Nephron (organoid): ENCODE measurements at regions not wholly inside any gene's neighbourhood (a gene's known extent, or its start where the extent isn't known, plus 50 kb on each side); places are given as distances from the start of the nearest gene placed in this dataset.
"Not testable (repeated sequence)": the region's sequence is repeated elsewhere in the genome, so short reads cannot be mapped to it uniquely, and the experiment has no call there.

Source experiments
- H3K27ac Mint-ChIP-seq, 3 experiments: 2 replicates each; pipeline ENCODE4 v1.8.0; 2020; ENCODE audit warnings: mixed read lengths in 3 of 3, mild to moderate bottlenecking in 2 of 3, moderate library complexity in 1 of 3
- H3K27me3 Mint-ChIP-seq: 2 replicates; pipeline ENCODE4 v1.8.0; 2021; ENCODE audit warnings: low read depth, mild to moderate bottlenecking, moderate library complexity, mixed read lengths
- H3K36me3 Mint-ChIP-seq: 2 replicates; pipeline ENCODE4 v1.8.0; 2020; ENCODE audit warnings: low read depth, mixed read lengths
- H3K4me1 Mint-ChIP-seq: 2 replicates; pipeline ENCODE4 v1.8.0; 2020; ENCODE audit warnings: mixed read lengths
- H3K4me3 Mint-ChIP-seq, 3 experiments: 2 replicates each; pipeline ENCODE4 v1.8.0; 2020; ENCODE audit warnings: mild to moderate bottlenecking in 3 of 3, mixed read lengths in 3 of 3, moderate library complexity in 2 of 3
- H3K9me3 Mint-ChIP-seq: 2 replicates; pipeline ENCODE4 v1.8.0; 2020; ENCODE audit warnings: mixed read lengths
- TF ChIP-seq, protein P1 (sequence below), 3 experiments: fragments of 200-600 bp; sonication (generic); IDR thresholded peaks; one replicate each; pipeline ENCODE4 v1.5.0; 2021; ENCODE audit warnings: antibody characterized with exemption in 3 of 3; ENCODE audit not compliant: unreplicated experiment in 3 of 3

DNA sequence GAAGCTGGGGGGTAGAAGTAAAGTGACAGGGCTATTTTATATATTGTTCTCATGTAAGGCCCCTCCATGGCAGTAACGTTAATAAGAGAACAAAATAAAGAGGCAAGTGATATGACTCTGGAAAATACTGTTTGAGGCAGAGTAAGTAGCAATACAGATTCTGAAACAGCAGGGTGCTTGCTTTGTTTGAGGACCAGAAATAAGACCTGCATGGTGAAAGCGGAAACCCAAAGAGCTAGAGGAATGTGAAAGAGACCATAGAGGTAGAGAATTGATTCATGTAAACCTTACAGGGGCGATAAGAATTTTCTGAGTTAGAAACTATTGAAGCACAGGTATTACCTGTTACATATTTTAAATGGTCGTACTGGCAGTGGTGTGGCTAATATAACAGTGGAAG is 1517.1 kb downstream of the SI start:
- H3K27me3 Mint-ChIP-seq: no peaks in the 10 kb centered on the region
- H3K36me3 Mint-ChIP-seq: no peaks in the 10 kb centered on the region
- H3K4me3 Mint-ChIP-seq: no peak overlapping the region
- TF ChIP-seq, protein P1, sequence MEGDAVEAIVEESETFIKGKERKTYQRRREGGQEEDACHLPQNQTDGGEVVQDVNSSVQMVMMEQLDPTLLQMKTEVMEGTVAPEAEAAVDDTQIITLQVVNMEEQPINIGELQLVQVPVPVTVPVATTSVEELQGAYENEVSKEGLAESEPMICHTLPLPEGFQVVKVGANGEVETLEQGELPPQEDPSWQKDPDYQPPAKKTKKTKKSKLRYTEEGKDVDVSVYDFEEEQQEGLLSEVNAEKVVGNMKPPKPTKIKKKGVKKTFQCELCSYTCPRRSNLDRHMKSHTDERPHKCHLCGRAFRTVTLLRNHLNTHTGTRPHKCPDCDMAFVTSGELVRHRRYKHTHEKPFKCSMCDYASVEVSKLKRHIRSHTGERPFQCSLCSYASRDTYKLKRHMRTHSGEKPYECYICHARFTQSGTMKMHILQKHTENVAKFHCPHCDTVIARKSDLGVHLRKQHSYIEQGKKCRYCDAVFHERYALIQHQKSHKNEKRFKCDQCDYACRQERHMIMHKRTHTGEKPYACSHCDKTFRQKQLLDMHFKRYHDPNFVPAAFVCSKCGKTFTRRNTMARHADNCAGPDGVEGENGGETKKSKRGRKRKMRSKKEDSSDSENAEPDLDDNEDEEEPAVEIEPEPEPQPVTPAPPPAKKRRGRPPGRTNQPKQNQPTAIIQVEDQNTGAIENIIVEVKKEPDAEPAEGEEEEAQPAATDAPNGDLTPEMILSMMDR (IDR thresholded peaks at IDR 0.05; ENCODE audit: unreplicated experiment in 3 of 3): no peak
- no peaks in the 10 kb centered on the region for H3K4me1 Mint-ChIP-seq
- no peak overlapping the region for H3K27ac Mint-ChIP-seq
- H3K9me3 Mint-ChIP-seq: no peaks in the 10 kb centered on the region

DNA sequence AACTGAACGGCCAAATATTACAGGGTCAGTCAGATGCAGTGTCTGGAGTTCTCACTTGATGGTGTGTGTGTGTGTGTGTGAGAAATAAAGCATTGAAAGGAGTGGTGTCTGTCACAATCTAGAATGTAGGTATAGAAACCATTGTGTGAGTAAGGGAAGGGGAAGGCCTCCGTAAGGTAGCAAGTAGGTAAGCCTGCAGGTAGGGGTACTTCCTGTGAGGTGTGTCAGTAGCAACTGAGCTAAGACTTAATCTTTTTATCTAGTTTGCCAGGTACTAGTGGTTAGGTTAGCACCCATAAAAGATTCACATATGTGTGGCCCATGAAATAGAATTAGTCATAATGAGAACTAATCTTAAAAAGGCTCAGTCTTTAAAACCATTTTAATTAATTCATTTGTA is 1517.8 kb downstream of the SI start:
- Mint-ChIP-seq H3K27me3 (no peaks in the 10 kb centered on the region), H3K4me1 (no peaks in the 10 kb centered on the region), H3K9me3 (no peaks in the 10 kb centered on the region), H3K4me3 (no peak overlapping the region), H3K36me3 (no peaks in the 10 kb centered on the region), H3K27ac (no peak overlapping the region)
- TF ChIP-seq, protein P1 (IDR thresholded peaks at IDR 0.05; ENCODE audit: unreplicated experiment in 3 of 3): no peak

GRCh38 chr3:163556813-163557523 is 1521.3 kb downstream of the SI start:
- H3K4me1 Mint-ChIP-seq: no peaks in the 10 kb centered on the region
- no peaks in the 10 kb centered on the region for H3K27me3 Mint-ChIP-seq
- H3K27ac Mint-ChIP-seq: no peak overlapping the region
- no peaks in the 10 kb centered on the region for H3K9me3 Mint-ChIP-seq
- H3K36me3 Mint-ChIP-seq: no peaks in the 10 kb centered on the region
- no peak overlapping the region for H3K4me3 Mint-ChIP-seq
- TF ChIP-seq, protein P1 (IDR thresholded peaks at IDR 0.05; ENCODE audit: unreplicated experiment in 3 of 3): no peak

DNA sequence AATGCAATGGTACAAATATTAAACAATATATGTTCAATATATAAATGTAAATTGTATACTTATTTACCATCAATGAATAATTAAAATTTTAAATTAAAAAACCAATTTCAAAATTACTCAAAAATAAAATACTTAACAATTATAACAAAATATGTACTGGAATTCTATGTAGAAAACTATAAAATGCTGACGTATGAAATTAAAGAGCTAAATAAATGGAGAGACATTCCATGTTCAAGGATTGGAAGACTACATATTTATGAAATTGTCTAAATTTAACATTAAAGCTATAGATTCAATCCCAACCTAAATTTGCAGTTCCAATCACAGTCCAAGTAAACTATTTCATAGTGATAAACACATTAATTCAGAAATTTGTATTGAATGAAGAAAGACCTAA is 1522.4 kb downstream of the SI start:
- Mint-ChIP-seq H3K4me3 (no peak overlapping the region), H3K4me1 (no peaks in the 10 kb centered on the region), H3K27ac (no peak overlapping the region), H3K27me3 (no peaks in the 10 kb centered on the region), H3K9me3 (no peaks in the 10 kb centered on the region), H3K36me3 (no peaks in the 10 kb centered on the region)
- TF ChIP-seq, protein P1 (IDR thresholded peaks at IDR 0.05; ENCODE audit: unreplicated experiment in 3 of 3): no peak

- Mint-ChIP-seq H3K4me3 (no peak overlapping the region), H3K36me3 (no peaks in the 10 kb centered on the region), H3K27ac (no peak overlapping the region), H3K27me3 (no peaks in the 10 kb centered on the region), H3K4me1 (no peaks in the 10 kb centered on the region), H3K9me3 (no peaks in the 10 kb centered on the region)
- TF ChIP-seq, protein P1 (IDR thresholded peaks at IDR 0.05; ENCODE audit: unreplicated experiment in 3 of 3): no peak
These were observed 1525.7 kb downstream of the SI start for GRCh38 chr3:163552659-163552966.

DNA sequence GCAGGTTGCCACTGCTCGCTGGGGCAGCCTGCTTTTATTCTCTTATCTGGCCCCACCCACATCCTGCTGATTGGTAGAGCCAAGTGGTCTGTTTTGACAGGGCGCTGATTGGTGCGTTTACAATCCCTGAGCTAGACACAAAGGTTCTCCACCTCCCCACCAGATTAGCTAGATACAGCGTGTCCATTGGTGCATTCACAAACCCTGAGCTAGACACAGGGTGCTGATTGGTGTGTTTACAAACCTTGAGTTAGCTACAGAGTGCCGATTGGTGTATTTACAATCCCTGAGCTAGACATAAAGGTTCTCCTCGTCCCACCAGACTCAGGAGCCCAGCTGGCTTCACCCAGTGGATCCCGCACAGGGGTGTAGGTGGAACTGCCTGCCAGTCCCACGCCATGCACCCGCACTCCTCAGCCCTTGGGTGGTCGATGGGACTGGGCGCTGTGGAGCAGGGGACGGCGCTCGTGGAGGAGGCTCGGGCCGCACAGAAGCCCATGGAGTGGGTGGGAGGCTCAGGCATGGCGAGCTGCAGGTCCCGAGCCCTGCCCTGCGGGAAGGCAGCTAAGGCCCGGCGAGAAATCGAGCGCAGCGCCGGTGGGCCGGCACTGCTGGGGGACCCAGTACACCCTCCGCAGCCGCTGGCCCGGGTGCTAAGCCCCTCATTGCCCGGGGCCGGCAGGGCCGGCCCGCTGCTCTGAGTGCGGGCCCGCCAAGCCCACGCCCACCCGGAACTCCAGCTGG is 1526.2 kb downstream of the SI start:
- H3K9me3 Mint-ChIP-seq, H3K27me3 Mint-ChIP-seq, H3K36me3 Mint-ChIP-seq, H3K4me3 Mint-ChIP-seq, H3K27ac Mint-ChIP-seq, H3K4me1 Mint-ChIP-seq: not testable (repeated sequence)
